H1 (cell line): ENCODE measurements at regions not wholly inside any gene's neighbourhood (a gene's known extent, or its start where the extent isn't known, plus 50 kb on each side); places are given as distances from the start of the nearest gene placed in this dataset.

ENCODE experiments used
- CTCF ChIP-seq, 3 experiments: IDR thresholded peaks; 1 replicate in 2 of 3; 2 replicates in 1 of 3; pipeline versions ENCODE4 v1.5.1 to v1.6.1; 2011; ENCODE audit warnings: low read length in 3 of 3, mild to moderate bottlenecking in 3 of 3, inconsistent platforms in 2 of 3, low read depth in 1 of 3, moderate library complexity in 1 of 3; ENCODE audit not compliant: insufficient read depth in 1 of 3; ENCODE audit errors: control extremely low read depth in 1 of 3
- E2F6 ChIP-seq: IDR thresholded peaks from 2 replicates; pipeline ENCODE4 v1.6.1; 2012; ENCODE audit warnings: inconsistent platforms
- EZH2 ChIP-seq: fragments of 200-600 bp; sonication (generic); IDR thresholded peaks from 2 replicates; pipeline ENCODE4 v1.7.1; 2012; ENCODE audit warnings: low read depth, mild to moderate bottlenecking, moderate library complexity, low read length, inconsistent platforms; ENCODE audit not compliant: severe bottlenecking
- JUN ChIP-seq: IDR thresholded peaks from 2 replicates; pipeline ENCODE4 v1.6.1; 2011; ENCODE audit warnings: low read depth, mild to moderate bottlenecking, improper control_type of control experiment, low read length
- MAX ChIP-seq: IDR thresholded peaks from 2 replicates; pipeline ENCODE4 v1.6.1; 2012; ENCODE audit warnings: inconsistent platforms
- POLR2A ChIP-seq, 2 experiments: IDR thresholded peaks; 1 replicate in 1 of 2; 2 replicates in 1 of 2; pipeline ENCODE4 v1.6.1; 2011; ENCODE audit warnings: low read depth in 2 of 2, low read length in 2 of 2, mild to moderate bottlenecking in 2 of 2; ENCODE audit errors: control extremely low read depth in 1 of 2
- YY1 ChIP-seq: IDR thresholded peaks from 2 replicates; pipeline ENCODE4 v1.6.1; 2011; ENCODE audit warnings: low read depth, mild to moderate bottlenecking, low read length

GRCh38 chr21:38914528-38915293 lies 109.0 kb downstream of the ETS2 start:
- TF ChIP-seq E2F6 (no peak), YY1 (no peak), CTCF (IDR thresholded peaks at IDR 0.05; ENCODE audit: control extremely low read depth in 1 of 3, insufficient read depth in 1 of 3, low read depth in 1 of 3, low read length in 3 of 3) (no peak), EZH2 (no peak), MAX (no peak), JUN (no peak), POLR2A (IDR thresholded peaks at IDR 0.05; ENCODE audit: control extremely low read depth in 1 of 2, low read depth in 2 of 2, low read length in 2 of 2) (no peak)
